Kidney tubule cell (primary cell): ENCODE measurements at regions not wholly inside any gene's neighbourhood (a gene's known extent, or its start where the extent isn't known, plus 50 kb on each side); places are given as distances from the start of the nearest gene placed in this dataset.
A peak's percentile ranks its signal among the peaks of the same experiment; 100 is the strongest.
"Not testable (repeated sequence)": the region's sequence is repeated elsewhere in the genome, so short reads cannot be mapped to it uniquely, and the experiment has no call there.

Source experiments
- DNase-seq: peaks from one replicate; pipeline ENCODE4 v3.0.0-alpha.2; 2018; ENCODE audit warnings: low spot score

DNA sequence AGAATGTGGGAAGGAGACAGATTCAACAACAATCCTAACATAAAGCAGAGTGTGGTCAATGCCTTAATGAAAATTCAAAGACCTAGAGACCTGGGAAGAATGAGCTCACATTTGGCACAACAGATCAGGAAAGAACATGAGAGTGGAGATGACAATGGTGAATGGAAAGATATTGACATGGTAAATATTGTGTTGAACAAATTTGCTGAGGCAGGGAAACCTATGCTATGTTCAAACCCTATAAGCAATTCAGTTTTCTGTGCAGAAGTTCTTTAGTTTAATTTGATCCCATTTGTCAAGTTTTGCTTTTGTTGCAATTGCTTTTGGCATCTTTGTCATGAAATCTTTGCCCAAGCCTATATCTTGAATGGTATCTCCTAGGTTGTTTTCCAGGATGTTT lies 199.4 kb upstream of the LRRTM4 start:
- no peak for DNase-seq

DNA sequence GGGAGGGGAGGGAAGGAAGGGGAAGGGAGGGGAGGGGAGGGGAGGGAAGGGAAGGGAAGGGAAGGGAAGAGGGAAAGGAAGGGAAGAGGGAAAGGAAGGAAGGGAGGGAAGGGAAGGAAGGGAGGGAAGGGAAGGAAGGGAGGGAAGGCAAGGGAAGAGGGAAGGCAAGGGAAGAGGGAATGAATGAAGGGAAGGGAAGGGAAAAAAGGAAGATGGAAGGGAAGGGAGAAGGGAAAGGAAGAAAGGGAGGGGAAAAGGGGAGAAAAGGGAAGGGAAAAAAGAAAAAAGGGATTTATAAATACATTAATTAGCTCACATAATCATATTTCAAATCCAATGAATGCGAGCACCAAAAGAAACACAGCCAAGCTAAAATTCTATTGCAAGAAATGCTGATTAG lies 202.9 kb upstream of the LRRTM4 start:
- no peak for DNase-seq

DNA sequence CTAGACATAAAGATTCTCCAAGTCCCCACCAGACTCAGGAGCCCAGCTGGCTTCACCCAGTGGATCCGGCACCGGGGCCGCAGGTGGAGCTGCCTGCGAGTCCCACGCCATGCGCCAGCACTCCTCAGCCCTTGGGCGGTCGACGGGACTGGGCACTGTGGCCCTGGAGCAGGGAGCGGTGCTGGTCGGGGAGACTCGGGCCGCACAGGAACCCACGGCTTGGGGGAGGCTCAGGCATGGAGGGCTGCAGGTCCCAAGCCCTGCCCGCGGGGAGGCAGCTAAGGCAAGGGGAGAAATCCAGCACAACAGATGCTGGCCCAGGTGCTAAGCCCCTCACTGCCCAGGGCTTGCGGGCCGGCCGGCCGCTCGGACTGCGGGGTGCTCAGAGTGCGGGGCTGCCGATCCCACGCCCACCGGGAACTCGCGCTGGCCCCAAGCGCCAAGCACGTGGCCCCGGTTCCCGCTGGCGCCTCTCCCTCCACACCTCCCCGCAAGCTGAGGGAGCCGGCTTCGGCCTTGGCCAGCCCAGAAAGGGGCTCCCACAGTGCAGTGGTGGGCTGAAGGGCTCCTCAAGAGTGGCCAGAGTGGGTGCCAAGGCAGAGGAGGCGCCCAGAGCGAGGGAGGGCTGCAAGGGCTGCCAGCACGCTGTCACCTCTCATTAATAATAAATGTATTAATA lies 212.6 kb upstream of the LRRTM4 start:
- not testable (repeated sequence) for DNase-seq

DNA sequence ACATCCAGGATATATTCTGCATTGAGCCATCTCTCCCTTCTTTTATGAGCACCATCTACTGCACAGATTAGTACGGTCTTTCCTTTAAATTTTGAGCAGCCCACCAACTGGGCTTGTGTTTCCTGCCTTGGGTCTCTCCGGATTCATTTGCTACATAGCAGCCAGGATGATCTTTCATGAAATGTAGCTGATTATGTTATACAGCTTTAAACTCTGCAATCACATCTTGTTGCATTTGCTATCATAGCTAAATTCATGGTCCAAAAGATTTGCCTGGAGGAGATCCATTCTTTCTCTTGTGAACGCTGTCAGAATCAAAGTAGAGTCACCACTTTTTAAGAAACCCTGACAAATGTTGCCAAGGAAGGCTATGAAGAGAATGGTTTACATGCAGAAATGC lies 215.1 kb upstream of the LRRTM4 start:
- DNase-seq, result no peak

DNA sequence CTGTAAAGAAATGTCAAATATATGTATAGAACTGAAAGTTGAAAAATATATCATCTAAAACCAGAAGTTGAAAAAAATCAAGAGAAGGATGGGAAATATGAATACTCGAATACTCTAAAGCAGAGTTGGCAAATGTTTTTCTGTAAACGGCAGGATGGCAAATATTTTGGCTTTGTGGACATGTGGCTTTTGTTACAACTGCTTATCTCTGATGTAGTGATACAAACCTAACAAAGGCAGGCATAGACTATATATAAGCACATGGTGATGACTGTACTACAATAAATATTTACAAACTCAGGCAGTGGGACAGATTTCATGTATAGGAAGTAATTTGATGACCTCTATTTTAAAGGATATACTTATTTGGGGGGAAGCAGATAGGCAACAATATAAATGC lies 224.6 kb upstream of the LRRTM4 start:
- DNase-seq, result no peak

DNA sequence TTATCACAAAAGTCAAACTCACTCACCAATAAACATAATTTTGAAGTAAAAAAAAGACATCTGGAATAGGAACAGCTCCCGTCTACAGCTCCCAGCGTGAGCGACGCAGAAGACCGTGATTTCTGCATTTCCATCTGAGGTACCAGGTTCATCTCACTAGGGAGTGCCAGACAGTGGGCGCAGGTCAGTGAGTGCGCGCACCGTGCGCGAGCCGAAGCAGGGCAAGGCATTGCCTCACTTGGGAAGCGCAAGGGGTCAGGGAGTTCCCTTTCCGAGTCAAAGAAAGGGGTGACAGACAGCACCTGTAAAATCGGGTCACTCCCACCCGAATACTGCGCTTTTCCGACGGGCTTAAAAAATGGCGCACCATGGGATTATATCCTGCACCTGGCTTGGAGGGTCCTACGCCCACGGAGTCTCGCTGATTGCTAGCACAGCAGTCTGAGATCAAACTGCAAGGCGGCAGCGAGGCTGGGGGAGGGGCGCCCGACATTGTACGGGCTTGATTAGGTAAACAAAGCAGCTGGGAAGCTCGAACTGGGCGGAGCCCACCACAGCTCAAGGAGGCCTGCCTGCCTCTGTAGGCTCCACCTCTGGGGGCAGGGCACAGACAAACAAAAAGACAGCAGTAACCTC lies 231.7 kb upstream of the LRRTM4 start:
- DNase-seq, result not testable (repeated sequence)

DNA sequence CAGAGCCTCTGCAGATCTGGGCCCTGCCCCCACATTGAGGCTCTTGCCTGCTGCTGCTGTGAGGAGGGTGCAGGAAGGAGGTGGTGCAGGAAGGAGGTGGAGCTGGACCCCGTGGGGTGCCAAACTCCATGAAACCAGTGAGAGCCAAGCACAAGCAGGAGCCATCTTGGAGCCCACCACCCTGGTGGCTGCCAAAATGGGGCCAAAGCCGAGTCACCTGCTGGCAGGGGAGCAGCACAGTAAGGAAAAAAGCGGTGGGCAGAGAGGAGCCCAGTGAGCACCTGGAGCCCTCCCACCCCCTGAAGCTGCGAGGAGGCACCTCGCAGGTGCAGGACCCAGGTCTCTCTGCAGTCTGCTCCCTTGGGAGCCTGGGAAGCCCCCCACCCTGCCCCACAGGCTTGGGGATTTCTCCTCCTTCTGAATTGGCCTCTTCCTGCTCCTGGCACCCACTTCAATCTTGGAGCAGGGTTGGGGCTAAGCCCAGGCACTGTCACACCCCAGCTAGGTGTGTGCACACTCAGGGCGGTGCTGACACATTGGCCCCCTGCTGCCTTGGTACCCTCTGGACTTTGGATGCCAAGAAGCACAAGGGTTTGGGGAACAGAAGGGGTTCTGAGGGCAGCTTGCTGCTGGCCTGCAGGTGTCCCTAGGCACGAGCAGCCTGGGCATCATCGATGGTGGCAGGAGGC lies 245.4 kb upstream of the LRRTM4 start:
- no peak for DNase-seq

DNA sequence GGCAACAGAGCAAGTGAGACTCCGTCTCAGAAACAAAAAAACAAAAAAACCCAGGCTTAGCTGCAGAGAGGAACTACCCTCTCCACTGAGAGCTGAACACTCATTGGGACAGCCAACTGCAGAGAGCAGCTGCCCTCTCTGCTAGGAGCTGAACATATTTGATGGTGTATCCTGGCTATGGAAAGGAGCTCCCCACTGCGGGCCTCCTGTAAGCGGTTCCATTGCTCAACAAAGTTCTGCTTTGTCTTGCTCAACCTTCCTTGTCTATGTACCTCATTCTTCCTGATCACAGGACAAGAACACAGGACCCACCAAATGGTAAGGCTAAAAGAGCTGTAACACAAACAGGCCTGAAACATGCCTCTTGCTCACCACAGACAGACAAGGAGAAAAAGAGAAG lies 246.3 kb upstream of the LRRTM4 start:
- no peak for DNase-seq

DNA sequence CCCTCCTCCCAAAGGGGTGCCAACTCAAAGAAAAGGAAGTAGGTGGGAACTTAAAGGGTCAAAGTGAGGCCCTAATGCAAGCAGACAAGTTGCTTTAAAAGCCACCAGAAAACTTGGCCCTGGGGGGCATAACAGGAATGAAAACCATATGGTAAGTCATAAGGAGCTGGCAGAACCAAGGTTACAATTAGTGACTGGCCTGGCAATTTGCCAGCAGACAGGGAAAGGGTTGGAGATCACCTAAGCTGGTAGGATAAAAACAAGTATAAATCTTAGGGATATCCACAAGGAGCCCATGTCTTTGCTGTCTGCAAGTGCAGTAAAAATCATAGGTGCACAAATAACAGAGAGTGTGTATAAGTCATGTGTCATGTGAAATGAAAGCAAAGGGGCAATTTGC lies 256.7 kb upstream of the LRRTM4 start:
- DNase-seq, result peak; percentile 2

DNA sequence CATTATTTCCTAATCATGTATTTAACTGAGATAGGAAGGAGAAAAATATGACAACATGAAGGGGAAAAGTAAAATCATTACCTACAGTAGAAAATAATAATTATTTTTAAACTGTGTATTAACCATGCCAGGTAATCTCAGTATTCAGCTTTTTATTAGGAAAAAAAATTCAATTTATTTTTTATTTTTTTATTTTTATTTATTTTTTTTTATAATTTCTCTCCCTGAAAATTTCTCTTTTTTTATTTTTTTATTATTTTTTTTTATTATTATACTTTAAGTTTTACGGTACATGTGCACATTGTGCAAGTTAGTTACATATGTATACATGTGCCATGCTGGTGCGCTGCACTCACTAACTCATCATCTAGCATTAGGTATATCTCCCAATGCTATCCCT lies 271.3 kb upstream of the LRRTM4 start:
- DNase-seq, result not testable (repeated sequence)

DNA sequence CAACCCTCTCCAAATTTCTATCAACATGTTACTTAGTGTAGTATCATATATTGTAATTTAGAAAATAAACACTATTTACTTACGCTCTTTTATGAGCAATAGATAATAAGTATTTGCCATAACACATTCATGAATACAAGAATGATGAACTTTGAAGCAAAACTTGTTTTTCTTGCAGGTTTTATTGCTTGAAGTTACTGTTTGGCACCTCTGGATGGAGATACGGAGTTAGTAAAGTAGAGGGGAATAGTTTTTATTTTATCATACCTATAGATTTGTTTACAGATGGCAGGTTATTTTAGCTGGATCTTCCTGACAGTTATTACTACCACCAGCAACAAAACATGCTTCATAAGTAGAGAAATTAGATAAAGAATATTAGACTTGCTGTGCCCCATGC lies 274.2 kb upstream of the LRRTM4 start:
- DNase-seq, result no peak

DNA sequence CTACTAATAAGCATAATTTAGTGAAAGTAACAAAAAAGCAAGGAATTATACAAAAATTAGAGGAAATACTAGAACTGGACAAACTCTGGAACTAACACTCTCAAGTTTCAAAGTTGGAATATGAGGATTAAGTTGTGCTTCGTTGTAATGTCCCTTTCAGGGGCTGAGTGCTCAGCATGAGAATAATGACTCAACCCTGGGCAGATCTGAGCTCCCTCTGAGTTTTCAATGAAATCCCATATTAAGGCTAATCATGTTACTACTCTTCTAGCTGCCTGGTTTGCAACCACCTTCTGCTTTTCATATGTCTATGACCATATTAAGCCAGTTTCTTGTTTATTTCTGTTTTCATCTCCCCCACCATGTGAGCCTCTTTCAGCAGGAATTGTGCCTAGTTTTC lies 274.9 kb upstream of the LRRTM4 start:
- no peak for DNase-seq

DNA sequence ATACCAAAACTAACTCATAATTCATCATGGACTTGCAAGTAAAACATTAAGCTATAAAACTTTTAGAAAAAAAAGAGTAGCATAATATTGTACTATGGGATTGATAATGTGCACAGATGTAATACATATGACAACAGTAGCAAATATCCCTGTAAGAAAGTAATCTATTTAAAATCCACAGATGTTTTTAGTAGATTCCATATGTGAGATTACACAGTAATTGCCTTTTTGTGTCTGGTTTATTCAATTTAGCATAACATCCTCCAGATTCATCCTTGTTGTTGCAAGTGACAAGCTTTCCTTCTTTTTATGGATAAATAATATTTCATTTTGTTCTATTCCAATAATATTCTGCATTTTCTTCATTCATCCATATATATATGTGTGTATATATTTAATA lies 278.2 kb upstream of the LRRTM4 start:
- no peak for DNase-seq

DNA sequence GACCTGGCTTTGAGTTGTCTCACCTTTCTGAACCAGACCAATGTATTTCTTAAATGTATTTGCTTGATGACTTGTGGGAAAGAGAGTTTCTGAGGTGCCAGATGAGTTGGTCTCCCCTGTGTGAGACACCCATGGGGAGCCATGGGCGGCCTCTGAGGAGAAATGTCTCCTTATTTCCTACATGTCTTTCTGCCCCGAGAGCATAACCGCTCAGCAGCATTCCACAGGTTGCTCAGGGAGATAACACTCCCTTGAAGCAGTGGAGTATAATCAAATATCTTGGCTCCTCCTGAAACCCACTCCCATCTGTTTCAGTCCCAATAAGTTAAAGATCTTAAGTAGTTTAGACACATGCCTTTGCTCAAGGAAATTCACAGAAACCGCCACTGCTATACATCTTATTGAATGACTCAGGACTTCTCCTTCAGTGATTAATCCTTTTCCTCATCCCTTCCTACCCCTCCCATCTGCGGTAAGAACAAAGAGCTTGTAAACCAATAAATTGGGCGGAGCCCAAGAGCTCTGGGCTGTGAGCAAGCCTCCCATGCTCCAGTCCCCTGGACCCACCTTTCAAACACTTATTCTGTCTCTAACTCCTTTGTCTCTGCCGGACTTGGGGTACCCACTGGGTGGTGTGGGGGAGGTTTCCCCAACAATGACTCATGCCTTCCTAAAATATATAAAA lies 285.5 kb upstream of the LRRTM4 start:
- DNase-seq, result no peak

DNA sequence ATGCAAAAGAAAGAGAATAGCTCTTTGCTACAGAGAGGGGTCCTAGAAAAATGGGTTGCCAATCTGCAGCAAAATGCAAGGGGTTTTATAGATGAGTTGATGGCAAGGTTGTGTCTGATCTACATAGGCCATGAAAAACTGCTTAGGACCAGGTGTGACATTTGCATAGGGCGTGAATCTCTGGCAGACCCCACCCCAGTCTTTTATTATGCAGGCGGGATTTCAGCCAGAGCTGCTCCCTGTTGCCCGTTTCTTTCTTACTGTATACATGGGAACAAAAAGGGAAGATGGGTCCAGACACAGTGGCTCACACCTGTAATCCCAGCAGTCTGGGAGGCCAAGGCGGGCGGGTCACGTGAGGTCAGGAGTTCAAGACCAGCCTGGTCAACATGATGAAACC lies 286.4 kb upstream of the LRRTM4 start:
- DNase-seq, result no peak

DNA sequence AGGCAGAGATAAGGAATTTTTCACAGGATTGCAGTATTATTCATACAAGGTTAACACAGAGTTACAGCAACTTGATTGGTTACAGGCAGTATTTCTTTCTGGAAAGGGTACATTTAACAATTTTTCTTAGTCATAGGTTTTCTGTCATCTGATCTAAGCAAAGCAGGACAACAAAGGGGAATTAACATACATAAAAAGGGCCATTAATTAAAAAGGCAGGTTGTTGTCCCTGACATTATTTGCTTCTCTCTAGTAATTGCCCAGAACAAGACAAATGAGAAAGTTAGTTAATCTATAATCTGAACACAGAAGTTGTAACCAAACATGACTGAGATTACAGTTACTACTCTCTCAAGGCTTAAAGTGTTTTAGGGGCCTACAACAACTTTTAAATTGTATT lies 291.4 kb upstream of the LRRTM4 start:
- DNase-seq, result peak; percentile 1

DNA sequence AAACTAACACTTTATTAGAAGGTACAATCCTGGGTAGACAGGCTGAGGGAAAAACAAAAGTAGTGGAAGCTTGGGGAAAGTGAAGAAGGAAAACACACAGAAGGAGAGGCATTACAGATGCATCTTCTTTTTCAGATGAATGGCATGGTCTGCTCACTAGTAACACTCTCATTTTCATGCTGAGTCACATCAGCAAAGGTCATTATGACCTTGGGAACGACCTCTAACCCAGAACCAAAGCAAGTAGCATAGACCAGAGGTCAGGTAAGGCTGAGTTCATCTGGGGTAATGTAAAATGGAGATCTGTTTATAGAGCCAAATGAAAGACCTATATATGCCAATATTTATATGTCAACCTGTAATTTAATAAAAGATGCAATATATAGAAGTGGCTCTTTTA lies 294.4 kb upstream of the LRRTM4 start:
- no peak for DNase-seq

DNA sequence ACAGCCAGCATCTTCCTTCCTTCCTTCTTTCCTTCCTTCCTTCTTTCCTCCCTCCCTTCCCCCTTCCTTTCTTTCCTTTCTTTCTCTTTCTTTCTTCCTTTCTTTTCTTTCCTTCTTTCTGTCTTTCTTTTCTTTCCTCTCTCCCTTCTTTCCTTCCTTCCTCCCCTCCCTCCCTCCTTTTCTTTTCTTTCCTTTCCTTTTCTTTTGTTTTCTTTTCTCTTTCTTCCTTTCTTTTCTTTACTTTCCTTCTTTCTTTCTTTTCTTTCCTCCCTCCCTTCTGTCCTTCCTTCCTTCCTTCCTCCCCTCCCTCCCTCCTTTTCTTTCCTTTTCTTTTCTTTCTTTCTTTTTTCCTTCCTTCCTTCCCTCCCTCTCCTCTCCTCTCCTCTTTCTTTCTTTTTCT lies 296.0 kb upstream of the LRRTM4 start:
- no peak for DNase-seq

DNA sequence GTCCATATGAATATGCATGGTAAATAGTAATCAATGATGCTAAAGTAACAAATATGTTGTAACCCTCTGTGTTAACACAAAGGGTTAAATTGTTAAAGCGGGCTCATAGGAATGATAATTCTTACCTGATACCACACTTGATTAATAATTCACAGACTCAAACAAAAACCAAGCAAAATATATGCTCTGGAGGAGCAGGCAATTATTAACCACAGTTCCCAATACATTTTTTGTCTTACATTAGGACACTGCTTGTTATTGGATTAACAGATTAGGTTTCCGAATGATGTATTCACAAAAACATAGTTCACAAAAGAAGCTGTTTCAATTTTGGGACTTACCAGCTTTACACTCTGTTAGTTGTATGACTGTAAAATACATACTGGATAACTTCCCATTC lies 300.9 kb upstream of the LRRTM4 start:
- DNase-seq, result no peak

DNA sequence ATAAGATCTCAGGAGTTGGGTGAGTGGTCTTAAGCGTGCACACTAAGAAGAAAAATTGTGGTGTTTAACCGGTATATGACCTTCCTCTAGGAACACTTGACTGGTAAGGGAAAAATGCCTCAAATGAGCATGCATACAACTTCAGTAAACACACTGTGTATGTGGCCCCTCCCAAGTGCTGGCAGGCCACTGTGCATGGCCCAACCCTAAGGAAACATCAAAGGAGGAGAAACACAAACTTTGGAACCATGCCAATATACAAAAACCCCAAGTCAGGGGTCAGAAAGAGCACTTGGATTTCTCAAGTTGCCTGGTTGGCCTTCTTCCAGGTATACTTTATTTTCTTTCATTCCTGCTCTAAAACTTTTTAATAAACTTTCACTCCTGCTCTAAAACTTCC lies 308.9 kb upstream of the LRRTM4 start:
- DNase-seq, result no peak

DNA sequence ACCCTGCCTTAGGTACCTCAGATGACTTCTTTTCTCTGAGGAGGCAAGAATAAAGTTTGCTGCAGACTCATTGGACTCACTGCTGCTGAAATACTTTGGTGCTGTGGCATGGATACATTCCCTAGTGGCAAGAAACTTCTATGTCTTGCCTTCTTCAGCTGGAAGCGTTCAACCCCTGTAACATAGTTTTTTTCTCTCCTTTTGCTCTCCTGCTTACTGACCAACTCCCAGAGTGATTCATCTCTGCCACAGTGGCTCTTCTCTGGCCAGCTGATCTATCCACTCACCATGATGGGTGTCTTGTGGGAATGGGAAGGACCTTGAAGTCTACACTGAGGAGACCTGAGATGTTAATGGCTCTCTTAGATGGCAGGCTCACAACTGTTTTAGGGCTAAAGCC lies 309.3 kb upstream of the LRRTM4 start:
- peak; percentile 40 for DNase-seq

DNA sequence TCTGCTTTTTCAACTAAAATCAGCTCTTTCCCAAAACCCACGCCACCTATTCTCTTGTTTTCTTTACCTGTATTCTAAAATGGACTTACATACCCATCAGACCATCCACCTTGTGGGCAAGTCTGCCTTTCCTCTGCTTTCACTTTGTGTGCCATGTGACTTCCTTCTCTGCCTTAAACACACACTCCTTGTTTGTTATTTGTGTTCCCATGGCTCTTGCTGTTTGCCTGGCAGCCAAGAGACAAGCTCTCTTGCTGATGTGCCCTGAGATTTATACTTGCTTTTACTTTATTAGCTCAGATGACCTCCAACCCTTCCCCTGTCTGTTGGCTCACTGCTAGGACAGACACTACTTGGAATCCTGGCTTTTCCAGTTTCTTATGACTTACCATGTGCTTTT lies 309.7 kb upstream of the LRRTM4 start:
- DNase-seq, result no peak

DNA sequence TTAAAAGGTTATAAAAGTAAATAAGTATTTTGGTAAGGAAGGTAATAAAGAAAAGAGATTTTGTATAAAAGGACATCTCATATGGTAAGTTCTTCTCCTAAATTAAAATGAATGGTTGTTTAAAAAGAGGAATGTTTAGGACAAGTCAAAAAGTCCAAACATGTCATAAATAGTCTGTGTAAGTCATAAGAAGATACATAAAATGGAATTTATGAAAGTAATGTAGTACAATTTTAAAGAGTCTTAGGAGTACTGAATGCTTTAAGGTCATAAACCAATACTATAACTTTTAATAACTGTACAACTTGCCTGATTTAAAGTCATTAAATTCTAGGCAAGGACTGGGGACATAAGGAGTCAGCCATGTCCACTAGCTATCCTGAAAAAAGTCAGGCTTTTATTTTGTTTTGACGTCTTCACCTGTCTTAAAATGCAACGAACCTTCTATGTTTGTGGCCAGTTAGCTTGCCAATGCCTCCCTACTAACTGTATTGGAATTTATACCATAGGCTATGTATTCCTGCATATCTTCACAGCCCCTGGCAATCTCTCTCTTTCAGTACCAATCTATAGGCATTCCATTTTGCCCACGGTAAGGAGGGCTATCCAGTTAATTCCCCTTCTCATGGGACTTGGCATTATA lies 312.3 kb upstream of the LRRTM4 start:
- DNase-seq, result no peak
